ENCODE measurements at regions not wholly inside any gene's neighbourhood (a gene's known extent, or its start where the extent isn't known, plus 50 kb on each side); places are given as distances from the start of the nearest gene placed in this dataset.

GRCh38 chr3:65118912-65119499 lies 431.2 kb upstream of the ADAMTS9 start (continued):
- no peak for TF ChIP-seq KDM1A (IDR thresholded peaks at IDR 0.05; ENCODE audit: borderline replicate concordance)
- no peak for TF ChIP-seq EZH2 (IDR thresholded peaks at IDR 0.05; ENCODE audit: borderline replicate concordance, control insufficient read depth, low read depth, low read length)
- no peak for TF ChIP-seq NFIC (IDR thresholded peaks at IDR 0.05; ENCODE audit: low read depth, low read length)

- no peak overlapping the region for H3K27ac ChIP-seq (ENCODE audit: control insufficient read depth, insufficient read depth)
- H3K4me1 ChIP-seq (ENCODE audit: control insufficient read depth, insufficient read depth, low read length) = no peaks in the 10 kb centered on the region
- ChIA-PET CTCF (no interaction called here), RAD21 (ENCODE audit: unreplicated experiment) (no interaction called here), POLR2A (no interaction called here), SMC1A (ENCODE audit: uncharacterized antibody, unreplicated experiment) (interaction anchor here (0.9 kb wide), 1 partner anchor 9 kb away, joined by 3 read pairs; no protein-coding TSS in a partner anchor)
- intact Hi-C loops (cut with micrococcal nuclease; ENCODE audit: unreplicated experiment) = no loop called here
- no peak for FAIRE-seq
- no peak overlapping the region for H3K4me2 ChIP-seq (ENCODE audit: control insufficient read depth, insufficient read depth)
- H3K79me2 ChIP-seq (ENCODE audit: control insufficient read depth, insufficient read depth, low read length) = no peaks in the 10 kb centered on the region
- no peak overlapping the region for H3K9ac ChIP-seq (ENCODE audit: control insufficient read depth, insufficient read depth, low read length)
- H3K36me3 ChIP-seq (ENCODE audit: control insufficient read depth in 2 of 2, insufficient read depth in 2 of 2, low read length in 1 of 2) = no peaks in the 10 kb centered on the region
- H3K4me3 ChIP-seq = no peak overlapping the region
- no peaks in the 10 kb centered on the region for H3K9me3 ChIP-seq (replicated peaks; ENCODE audit: control insufficient read depth, insufficient read depth, low read length)
- H2AFZ ChIP-seq (ENCODE audit: control insufficient read depth, low read depth, low read length) = no peak overlapping the region
- no peaks in the 10 kb centered on the region for H4K20me1 ChIP-seq (ENCODE audit: control insufficient read depth, insufficient read depth)
- DNase-seq (ENCODE audit: low read depth, low spot score) = no peak
- no TSS peak for BruUV-seq (replicated peaks)
- no peak for TF ChIP-seq JUNB (IDR thresholded peaks at IDR 0.05)
- no peak for TF ChIP-seq HDAC2 (IDR thresholded peaks at IDR 0.05)
- no peaks in the 10 kb centered on the region for H3K27me3 ChIP-seq (replicated peaks in 1 of 2; ENCODE audit: control insufficient read depth in 2 of 2, insufficient read depth in 2 of 2, low read length in 1 of 2)
- no peak for ATAC-seq
- in situ Hi-C loops (cut with MboI) = no loop called here
Measured at GRCh38 chr3:65114041-65114440, 426.2 kb upstream of the ADAMTS9 start.

DNA sequence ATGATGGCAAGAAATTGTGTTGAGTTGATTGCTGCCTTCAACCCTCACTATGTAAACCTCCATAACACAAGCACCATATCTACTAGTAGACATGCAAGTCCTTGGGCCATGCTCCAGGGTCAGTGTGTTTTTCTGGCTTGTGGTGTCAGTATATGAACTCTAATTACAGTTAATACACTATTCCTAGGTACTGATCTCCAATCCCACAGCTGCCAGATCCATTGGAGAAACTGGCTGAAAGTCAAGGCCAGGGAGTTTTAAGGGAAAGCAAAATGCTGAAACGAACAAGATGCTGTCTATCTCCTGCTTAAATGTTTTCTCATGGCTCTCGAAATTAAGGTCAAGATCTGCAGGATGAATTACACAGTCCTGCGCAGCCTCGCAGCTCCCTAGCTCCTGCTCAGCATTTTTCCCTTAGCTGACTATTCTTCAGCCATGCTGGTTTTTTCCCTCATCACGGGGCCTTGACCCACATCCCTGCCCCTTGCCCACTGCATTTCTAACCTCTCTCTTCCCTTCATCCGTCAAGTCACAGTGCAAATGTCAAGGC lies 425.0 kb upstream of the ADAMTS9 start:
- Histone ChIP-seq H3K4me1 (ENCODE audit: control insufficient read depth, insufficient read depth, low read length) (no peaks in the 10 kb centered on the region), H3K9ac (ENCODE audit: control insufficient read depth, insufficient read depth, low read length) (no peak overlapping the region), H3K4me3 (no peak overlapping the region), H3K4me2 (ENCODE audit: control insufficient read depth, insufficient read depth) (no peak overlapping the region), H3K79me2 (ENCODE audit: control insufficient read depth, insufficient read depth, low read length) (no peaks in the 10 kb centered on the region), H3K27me3 (replicated peaks in 1 of 2; ENCODE audit: control insufficient read depth in 2 of 2, insufficient read depth in 2 of 2, low read length in 1 of 2) (no peaks in the 10 kb centered on the region), H3K27ac (ENCODE audit: control insufficient read depth, insufficient read depth) (no peak overlapping the region), H4K20me1 (ENCODE audit: control insufficient read depth, insufficient read depth) (no peaks in the 10 kb centered on the region), H2AFZ (ENCODE audit: control insufficient read depth, low read depth, low read length) (no peak overlapping the region), H3K36me3 (ENCODE audit: control insufficient read depth in 2 of 2, insufficient read depth in 2 of 2, low read length in 1 of 2) (no peaks in the 10 kb centered on the region), H3K9me3 (replicated peaks; ENCODE audit: control insufficient read depth, insufficient read depth, low read length) (no peaks in the 10 kb centered on the region)
- intact Hi-C loops (cut with micrococcal nuclease; ENCODE audit: unreplicated experiment) = no loop called here
- POLR2A ChIA-PET = no interaction called here
- no peak for DNase-seq (ENCODE audit: low read depth, low spot score)
- FAIRE-seq = no peak
- BruUV-seq (replicated peaks) = no TSS peak
- RAD21 ChIA-PET (ENCODE audit: unreplicated experiment) = no interaction called here
- in situ Hi-C loops (cut with MboI) = no loop called here
- TF ChIP-seq ATF3 (IDR thresholded peaks at IDR 0.05; ENCODE audit: borderline replicate concordance, extremely low read depth, low read depth, low read length) = no peak
- TF ChIP-seq RAD51 (IDR thresholded peaks at IDR 0.05) = no peak
- no peak for TF ChIP-seq NBN (IDR thresholded peaks at IDR 0.05)
- TF ChIP-seq RFX5 (IDR thresholded peaks at IDR 0.05; ENCODE audit: low read depth, low read length) = no peak
- no peak for TF ChIP-seq CHD2 (IDR thresholded peaks at IDR 0.05; ENCODE audit: borderline replicate concordance, low read depth, low read length)
- no peak for TF ChIP-seq RCOR1 (conservative IDR thresholded peaks at IDR 0.05; ENCODE audit: low read depth, low read length)
- SMC1A ChIA-PET (ENCODE audit: uncharacterized antibody, unreplicated experiment) = no interaction called here
- no peak for ATAC-seq
- CTCF ChIA-PET = no interaction called here
- 27% methylated on average over 6 of the region's 6 CpGs for WGBS (ENCODE audit: insufficient coverage, insufficient replicate concordance, low lambda C conversion rate, missing lambda C conversion rate)

Data from GM12878 (cell line).